Inflammatory macrophage treated with lipopolysaccharide for 1 hour (primary cell): ENCODE measurements at regions not wholly inside any gene's neighbourhood (a gene's known extent, or its start where the extent isn't known, plus 50 kb on each side); places are given as distances from the start of the nearest gene placed in this dataset.

Experiments
- DNase-seq, 2 donors: peaks; one replicate each; pipeline ENCODE4 v3.0.0-alpha.2; 2020 to 2022

DNA sequence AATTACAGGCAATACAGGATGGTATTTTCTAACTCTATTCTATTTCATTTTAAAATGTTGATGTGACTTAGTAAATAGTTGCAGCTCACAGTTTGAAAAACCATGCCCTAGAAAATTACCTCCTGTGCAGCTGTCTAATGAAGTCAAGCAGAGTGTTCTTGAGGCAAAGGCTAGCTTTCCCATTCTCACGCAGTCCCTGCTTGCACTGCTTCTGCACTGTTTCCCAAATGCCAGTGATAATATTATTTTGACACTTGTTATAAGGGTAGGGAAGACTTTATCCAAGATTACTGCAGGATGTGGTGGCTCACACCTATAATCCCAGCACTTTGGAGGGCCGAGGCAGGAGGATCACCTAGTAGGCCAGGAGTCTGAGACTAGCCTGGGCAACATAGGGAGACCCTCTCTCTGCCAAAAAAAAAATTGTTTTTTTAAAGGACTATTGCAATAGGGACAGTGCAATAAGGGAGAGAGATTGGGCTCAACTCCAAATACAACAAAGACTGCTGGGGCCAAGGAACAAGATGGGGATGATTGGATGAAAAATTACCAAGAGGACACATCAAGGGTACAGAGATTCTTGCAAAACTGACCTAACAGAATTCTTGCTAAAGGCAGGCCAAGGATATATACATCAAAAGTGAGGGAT lies 196.1 kb downstream of the LY86 start:
- no peak for DNase-seq

DNA sequence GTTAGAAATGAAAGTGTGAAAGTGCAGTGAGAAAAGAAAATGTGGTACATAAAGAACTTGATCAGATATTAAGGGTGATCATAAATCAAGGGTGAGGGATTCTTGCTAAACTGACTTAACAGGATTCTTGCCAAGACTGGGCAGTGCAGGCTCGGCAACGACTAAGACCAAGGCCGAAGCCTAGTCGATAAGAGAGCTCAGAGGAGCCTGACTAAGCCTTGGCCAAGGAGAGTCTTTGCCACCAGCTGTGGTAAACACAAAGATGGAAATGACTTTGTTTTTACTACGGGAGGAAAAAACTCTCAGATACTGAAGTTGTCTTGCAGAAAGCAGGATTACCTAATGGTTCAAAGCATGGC lies 196.6 kb downstream of the LY86 start:
- DNase-seq = no peak

DNA sequence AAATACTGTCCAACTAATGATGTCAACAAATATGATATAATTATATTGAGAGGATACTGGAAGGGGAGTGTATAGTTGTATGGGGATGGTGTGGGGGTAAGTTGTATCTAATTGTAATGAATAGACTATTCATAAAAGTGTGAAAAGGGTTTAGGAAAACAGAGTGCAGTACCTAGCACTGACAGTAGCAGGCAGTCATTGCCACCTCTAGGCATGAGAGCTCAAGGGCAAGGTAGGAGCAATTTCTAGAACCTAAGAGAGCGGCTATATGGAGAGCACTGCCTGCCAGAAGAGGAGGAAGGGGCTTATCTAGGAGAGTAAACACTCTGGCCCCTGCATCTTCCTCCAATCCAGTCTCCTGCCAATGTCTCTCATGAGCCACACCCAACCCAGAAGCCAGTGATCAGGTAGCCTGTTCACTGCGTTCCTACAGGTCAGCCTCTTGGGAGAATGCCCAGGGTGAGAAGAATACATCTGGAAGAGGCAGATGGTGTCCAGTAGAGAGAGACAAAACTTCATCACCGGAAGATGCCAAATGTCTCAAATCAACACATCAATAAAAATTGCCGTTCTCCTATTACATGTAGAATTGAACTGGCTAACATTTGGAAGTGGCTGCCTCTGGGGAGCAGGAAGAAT lies 200.0 kb downstream of the LY86 start:
- DNase-seq = peak; percentile 38 to 63

DNA sequence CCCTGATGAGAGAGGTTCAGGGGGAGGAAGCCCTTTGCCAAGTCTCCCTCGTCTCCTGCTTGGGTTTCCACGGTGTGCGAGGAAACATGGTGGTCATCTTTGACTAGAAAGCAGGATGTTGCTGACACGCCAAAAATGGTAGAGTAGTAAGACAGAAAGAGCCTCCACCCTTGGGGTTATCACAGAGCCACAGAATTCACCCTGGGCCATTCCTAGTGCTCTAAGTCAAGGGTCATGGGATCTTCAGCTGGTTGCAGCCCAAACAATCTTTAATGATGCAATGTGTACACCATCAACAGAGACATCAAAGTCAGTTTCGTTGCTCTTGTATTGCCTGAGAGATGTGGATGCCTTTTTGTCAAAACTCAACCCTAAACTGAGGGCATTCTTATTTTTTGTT lies 201.9 kb downstream of the LY86 start:
- peak; percentile 11 to 72 for DNase-seq

DNA sequence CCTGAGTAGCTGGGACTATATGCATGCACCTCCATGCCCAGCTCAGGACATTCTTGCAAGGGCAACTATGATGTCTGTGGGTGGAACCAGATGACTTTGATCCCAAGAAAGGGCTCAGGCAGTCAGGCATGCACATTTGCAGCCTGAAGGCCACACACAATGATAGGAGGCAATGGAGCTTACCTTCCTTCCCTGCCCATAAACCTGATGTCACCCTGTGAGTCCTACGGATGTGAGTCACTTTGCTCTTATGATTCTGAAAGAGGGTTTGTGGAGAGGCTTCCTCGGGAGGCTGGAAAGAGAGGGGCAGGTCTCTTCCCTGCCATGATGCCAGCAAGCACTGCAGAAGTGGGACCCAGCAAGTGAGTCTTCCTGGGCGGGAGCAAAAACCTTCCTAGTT lies 202.4 kb downstream of the LY86 start:
- peak in 1 of 2 donors; percentile 55 for DNase-seq

DNA sequence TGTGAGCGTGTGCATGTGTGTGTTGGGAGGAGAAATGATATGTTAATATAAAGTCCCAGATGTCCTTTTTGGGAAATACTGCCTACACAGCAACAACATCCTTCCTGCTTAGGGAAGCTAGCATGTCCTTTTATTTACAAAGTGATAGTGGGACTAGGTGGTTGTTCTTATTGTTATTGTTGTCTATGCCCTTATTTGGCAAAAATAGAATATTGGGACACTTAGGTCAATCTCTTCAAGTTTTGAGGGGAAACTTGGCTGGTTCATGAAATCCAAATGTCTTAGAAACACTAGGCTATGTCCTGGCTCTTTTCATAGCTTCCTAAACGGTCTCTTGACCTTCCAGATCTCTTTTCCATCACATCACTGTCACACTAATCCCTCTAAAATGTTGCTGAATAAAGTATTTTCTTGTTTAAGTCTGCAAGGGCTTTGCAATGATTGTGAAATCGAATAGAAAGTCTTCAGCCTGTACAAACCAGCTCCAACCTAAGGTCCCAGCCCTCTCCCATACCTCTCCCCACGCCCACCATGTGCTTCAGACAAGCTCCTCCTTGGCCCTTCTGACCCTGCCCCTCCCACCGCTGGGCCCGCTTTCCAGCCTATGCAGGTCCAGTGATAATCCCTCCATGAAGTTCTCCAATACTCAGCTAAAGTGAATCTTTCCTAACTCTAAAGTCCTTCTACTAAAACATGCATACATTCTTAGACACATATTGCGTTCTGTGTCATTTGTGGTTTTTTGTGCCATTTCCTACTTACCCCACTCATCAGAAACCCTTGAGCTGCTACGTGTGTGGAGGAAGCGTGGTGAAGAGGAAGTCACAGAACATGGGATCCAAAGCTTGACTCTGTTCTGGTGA lies 205.1 kb downstream of the LY86 start:
- DNase-seq = peak; percentile 80 to 94

DNA sequence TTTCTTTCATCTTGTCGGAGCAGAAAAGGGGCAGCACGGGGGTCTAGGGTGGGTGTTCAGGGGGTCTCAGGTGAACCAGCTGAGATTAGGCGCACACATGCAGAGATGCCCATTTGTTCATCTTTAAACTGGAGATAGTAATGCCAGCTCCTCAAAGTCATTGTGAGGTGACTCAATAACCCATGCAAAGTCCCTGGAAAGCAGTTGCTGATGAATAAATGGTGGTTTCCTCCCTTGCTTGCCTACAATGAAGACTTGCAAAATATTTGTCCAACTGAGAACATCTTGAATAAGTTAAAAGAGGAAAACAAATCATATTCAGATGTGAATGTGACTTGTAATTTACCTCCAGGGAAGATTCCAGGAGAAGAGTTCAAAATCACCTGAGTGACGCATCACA lies 206.9 kb downstream of the LY86 start:
- DNase-seq = peak; percentile 61 to 87

DNA sequence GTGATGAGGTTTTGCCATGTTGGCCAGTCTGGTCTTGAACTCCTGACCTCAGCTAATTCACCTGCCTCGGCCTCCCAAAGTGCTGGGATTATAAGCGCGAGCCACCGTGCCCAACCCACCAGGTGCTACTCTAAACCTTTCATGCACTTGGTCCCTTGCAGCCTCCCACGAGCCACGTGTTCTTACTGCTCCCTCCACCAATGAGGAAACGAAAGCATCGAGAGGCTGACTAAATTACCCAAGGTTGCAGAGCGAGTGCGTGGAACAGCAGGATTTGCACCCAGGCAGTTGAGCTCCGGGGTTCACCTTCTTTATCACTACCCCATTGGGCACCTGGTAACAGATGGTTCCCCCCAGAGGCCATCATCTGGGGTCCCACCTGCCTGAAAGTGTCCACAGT lies 208.3 kb downstream of the LY86 start:
- peak in 1 of 2 donors; percentile 51 for DNase-seq

DNA sequence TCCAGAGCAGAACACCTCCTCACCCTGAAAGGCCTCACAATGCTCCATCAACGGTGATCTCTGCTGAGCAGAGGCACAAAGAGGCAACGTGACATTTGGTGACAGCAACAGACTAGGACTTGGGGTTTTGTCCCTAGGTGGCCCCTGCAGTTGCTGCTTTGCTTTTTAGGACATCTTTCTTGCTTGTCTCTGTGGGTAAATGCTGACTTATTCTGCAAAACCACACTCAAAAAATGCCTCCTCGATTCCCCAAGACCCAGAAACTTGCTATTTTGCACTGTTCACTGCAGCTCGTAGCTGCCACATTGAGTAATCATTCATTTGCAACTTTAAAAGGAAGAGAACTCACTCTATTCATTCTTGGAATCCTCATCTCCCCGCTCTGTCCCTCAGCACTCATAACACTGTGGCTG lies 209.9 kb downstream of the LY86 start:
- no peak for DNase-seq

DNA sequence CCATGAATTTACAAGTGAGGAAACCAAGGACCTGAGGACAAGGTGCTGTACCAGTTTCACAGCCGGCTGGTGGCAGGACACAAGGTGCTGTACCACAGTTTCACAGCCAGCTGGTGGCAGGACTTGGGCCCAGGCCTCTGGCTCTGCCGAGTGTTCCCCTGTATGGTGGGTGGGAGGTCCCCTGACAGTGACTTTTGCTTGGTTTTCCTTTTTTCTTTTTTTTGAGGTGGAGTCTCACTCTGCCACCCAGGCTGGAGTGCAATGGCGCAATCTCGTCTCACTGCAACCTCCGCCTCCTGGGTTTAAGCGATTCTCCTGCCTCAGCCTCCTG lies 212.4 kb downstream of the LY86 start:
- DNase-seq = peak in 1 of 2 donors; percentile 54

DNA sequence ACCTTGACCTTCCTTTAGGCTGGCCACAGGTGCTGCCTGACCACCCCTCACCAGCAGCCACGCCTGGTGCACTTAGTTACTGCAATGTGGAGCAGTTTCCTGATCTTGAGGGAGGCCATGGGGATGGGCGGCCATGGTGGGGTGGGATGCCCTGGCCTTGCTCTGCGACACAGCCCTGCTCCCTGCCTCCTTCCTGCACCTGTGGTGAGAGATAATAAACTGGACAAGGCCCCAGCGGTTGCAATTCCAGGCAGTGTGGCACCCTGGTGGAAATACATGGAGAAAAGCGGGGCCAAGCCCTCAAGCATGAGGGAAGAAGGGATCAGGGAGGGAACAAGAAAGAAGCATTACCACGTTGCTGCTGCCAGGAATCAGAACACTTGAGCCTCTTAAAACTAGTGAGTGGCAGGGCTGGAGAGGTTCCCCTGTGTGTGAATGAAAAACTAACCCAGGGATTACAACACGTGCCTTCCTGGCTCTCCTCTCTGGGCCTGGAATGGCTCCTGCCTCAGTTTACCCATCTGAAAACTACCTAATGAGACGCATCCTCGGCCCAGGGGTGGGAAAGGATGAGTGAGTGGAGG lies 213.2 kb downstream of the LY86 start:
- DNase-seq = no peak

DNA sequence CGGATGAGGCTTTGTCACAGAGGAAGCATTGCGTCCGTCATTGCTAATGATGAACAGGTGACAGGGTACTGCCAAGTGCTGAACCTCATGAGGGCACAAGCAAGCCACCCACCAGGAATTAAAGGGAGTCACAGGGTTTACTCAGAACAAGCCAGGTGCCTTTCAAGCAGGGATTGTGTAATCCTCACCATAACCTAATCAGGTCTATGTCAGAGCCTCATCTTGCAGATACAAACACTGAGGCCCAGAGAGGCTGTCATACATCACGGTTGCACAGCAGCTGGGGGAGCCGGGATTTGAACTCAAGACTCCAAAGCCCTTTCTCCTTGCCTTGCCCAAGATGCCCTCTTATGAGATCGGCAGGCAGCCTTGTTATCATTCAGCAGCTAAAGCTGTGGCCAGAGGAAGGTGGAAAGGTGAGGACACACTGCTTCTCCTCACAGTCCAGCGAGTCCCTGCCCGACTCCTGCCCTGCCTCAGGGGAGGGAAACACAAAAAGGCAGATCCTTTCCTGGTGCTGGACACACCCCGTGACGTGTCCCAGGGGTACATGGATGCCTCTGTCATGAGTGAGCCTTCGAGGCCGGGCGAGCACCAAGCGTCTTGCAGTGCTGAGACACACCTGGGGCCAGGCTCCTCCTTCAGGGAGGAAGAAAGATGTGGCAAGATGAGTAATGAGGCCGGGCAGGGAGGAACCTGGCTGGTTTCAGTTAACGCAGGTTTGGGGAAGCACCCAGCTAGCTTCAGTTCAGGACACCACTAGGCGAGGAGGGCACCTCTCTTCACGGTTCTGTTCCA lies 214.9 kb downstream of the LY86 start:
- no peak for DNase-seq

DNA sequence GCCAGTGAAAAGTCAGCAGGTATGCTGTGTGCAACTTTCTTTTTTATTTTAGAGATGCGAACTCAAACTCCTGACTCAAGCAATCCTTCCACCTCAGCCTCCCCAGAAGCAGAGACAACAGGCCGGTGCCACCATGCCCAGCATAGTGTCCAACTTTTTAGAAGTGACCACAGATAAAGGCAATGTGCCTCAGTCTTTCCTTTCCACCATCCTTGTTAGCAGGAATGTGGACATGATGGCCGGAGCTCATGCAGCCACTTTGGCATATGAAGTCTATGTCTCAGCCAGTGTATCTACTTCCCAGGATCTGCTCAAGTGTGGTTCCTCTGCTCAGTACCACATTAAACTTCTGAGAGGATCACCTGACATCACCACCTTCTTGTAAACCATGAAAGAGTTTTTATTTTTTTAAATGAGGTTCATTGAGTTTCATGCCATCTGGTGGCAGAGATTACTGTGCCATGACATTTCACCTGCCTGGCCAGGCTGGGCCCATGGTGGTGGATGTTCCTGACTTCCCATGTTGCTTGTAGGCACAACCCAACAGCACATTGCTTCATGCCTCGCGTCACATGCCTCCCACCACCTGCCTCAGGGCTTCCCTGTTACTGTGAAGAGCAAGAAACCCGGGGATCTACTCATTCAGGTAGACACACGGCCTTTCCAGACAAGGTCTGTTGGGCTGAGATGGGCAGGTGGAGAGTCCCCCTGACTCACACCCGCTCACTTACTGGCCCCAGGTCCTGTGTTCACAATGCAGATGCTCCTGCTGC lies 216.5 kb downstream of the LY86 start:
- peak in 1 of 2 donors; percentile 37 for DNase-seq

DNA sequence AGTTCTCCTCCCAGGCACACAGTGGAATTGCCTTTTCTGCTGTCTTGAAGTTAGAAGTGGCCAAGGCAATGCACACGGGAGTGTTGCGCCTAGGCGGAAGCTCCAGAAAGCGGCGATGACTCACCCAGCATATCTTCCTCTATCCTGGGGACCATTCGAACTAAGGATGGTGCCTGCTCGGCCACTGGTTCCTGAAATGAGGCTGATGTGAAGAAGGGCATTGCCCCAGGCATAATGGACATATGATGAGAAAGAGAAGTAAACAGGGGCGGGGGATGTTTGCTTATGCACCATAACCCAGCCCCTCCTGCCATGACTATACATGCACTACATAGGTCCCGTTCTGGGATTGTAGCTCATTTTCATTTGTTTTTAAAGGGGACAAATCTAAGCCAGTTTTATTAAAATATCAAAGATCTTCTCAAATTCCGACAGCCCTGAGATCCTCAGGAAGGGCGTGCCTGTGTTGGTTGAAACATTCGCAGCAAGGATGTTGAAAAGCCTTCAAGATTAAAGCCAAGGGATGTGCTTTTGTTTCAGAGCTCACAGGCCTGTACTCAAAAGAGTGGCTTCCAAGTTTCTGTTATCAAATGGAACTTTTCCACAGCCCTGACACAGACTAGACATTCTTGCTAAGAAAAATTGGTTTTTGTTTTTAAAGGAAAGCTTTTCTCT lies 218.5 kb downstream of the LY86 start:
- DNase-seq = peak; percentile 95 to 97

DNA sequence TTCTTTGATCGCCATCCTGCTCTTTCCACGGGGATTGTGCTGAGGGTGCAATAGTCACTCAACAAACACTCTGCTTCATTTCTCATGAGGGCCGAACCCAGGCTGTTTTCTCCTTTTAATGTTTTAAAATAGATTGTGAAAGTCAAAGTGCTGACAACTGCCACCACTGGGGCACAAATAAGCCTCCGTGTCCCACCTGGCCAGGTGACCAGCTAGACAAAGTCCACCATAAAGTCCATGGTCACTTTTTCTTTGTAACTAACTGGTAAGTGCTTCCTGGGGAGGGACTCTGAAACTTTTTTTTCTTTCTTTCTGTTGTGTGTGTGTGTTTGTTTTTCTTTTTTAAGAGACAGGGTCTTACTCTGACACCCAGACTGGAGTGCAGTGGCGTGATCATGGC lies 219.8 kb downstream of the LY86 start:
- DNase-seq = no peak

DNA sequence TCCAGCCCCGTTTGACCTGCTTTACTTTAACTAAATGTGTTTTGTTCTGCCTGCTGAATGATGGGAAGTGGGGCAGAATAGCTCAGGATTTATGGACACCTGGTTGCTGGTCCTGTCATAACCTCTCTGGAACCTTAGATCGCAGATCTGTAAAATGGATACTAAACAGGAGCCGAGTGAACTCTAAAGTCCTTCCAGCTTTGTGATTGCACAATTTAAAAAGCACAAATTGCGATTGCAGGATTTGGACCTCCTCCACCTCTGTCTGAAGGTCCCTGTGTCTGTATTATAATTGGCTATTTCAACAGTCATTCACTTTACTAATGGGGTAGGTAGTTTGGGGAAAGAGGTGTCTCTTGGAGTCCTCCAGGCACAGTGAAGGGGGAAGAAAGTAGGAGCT lies 220.4 kb downstream of the LY86 start:
- DNase-seq = no peak

DNA sequence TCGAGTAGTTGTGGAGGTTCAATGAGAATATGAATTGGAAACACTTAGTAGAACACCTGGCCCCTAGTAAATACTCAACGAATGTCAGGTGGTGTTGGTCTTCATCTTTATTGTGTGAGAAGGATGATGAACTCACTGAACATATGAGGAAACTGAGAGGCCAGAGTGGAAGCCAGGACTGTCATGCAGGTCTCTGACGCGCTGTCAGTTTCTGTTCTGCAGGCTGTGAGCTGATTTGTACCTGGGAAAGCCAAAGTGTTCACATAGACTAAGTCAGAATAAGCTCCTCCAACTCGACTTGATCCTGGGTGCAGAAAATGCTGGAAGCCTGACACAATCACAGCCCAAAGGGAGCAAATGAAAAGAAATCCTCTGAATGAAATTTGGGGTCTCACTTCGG lies 222.2 kb downstream of the LY86 start:
- DNase-seq = no peak

DNA sequence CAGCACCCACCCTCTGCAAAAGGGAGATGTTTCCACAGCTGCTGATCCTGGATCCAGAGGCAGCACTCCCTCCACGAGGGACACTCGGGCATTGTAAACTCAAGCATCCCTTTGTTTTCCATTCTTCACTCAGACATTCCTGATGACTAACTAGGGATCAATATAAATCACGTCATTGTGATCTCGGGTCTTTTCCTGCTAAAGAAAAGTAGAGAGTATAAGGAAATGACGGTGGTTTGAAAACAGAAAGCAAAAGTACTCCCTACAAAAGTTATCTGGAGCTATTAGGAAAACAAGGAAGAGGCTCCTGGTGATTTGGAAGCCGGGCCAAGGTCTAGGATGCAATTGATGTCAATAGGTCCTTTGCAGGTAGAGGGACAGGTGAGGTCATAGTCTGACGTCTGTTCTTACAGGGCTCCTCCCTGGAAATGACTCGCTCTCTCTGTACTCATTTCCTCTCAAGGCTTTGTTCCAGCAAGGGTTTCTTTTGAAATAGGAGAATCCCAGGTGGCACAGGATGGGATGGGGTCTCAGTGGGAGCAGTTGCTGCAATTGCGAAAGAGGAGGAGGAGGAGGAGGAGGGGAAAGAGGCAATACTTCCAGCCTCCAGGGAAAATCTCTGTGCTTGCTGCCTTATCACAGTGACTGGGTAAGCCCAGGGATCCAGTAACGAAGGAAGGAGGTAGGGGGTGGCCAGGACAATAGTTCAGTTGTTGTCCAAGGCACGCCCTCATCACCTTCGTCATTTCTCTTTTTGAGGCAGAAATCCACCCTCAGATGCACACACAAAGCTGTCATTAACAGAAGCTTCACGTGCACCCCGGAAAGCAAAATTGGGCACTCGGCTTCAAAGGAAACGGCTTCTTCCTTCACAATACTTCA lies 222.8 kb downstream of the LY86 start:
- DNase-seq = peak in 1 of 2 donors; percentile 32

DNA sequence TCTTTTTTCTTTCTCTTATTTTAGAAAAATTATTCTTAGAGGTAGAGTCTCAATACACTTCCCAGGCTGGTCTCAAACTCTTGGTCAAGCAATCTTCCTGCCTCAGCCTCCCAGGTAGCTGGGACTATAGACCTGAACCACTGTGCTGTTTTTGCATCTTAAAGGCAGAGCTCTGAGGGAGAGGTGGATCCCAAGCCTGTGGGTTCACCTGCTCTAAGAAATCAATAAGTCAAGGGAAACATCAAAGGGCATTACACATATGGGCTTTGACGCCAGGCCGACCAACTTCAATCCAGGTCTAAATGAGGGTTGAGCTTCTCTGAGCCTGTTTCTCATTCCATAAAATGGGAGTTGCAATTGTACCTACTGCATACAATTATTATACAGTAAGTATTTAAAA lies 223.9 kb downstream of the LY86 start:
- DNase-seq = no peak

DNA sequence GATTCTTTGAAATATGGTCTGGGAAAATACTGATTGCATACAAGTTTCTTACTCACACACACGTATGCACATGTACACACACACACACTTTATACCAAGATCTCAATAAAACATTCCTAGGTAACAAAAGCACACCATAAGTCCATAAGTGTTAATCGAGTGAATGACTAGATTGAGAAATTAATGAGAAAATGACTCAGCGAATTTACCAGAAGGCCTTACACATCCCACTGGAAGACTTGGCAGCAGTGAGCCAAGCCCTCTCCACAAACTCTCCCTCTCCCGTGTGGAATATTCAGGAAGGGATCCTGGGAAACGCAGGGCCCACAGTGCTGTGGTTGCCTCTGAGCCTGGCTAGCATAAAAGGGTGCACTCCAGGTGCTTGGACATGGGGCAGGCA lies 227.2 kb downstream of the LY86 start:
- no peak for DNase-seq
